Neural progenitor cell (in vitro differentiated cells): ENCODE measurements at regions not wholly inside any gene's neighbourhood (a gene's known extent, or its start where the extent isn't known, plus 50 kb on each side); places are given as distances from the start of the nearest gene placed in this dataset.

Experiments
- EZH2 ChIP-seq: fragments of 200-600 bp; sonication (generic); IDR thresholded peaks from 2 replicates; pipeline ENCODE4 v1.6.1; 2017; ENCODE audit warnings: antibody characterized with exemption, mild to moderate bottlenecking, moderate library complexity
- TF ChIP-seq, protein P1 (sequence below): fragments of 200-600 bp; sonication (generic); IDR thresholded peaks from 2 replicates; pipeline ENCODE4 v1.5.1; 2017; ENCODE audit warnings: antibody characterized with exemption, mild to moderate bottlenecking

DNA sequence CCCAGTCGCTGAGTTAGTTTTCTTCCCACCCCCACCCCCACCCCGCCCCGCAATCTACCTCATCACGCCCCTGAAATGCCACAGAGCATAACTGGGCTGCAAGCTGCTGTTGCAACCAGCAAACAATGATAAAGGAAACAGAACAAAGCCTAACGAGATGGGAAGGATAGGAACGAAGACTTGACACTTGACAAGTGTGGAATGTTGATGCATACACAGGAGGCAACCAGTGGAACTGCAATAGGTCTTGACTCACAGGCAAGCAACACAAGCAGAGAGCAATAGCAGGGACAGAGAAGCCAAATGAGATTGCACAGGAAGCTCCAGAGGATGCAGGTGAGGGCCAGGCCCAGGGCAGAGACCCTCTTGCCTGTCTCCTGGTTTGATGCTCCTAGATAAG is 225.9 kb downstream of the IGSF11 start:
- TF ChIP-seq, protein P1, sequence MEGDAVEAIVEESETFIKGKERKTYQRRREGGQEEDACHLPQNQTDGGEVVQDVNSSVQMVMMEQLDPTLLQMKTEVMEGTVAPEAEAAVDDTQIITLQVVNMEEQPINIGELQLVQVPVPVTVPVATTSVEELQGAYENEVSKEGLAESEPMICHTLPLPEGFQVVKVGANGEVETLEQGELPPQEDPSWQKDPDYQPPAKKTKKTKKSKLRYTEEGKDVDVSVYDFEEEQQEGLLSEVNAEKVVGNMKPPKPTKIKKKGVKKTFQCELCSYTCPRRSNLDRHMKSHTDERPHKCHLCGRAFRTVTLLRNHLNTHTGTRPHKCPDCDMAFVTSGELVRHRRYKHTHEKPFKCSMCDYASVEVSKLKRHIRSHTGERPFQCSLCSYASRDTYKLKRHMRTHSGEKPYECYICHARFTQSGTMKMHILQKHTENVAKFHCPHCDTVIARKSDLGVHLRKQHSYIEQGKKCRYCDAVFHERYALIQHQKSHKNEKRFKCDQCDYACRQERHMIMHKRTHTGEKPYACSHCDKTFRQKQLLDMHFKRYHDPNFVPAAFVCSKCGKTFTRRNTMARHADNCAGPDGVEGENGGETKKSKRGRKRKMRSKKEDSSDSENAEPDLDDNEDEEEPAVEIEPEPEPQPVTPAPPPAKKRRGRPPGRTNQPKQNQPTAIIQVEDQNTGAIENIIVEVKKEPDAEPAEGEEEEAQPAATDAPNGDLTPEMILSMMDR, result no peak
- no peak for TF ChIP-seq EZH2
